Vagina (tissue), 2 donors: ENCODE measurements at regions not wholly inside any gene's neighbourhood (a gene's known extent, or its start where the extent isn't known, plus 50 kb on each side); places are given as distances from the start of the nearest gene placed in this dataset.

ENCODE experiments used
- POLR2A ChIP-seq, 2 donors: fragments of 450-650 bp; IDR thresholded peaks; one replicate each; pipeline ENCODE4 v1.6.1; 2017; ENCODE audit warnings: antibody characterized with exemption in 2 of 2, mild to moderate bottlenecking in 2 of 2, moderate library complexity in 2 of 2
- TF ChIP-seq, protein P1 (sequence below), 3 experiments: fragments of 450-650 bp in 2 of 3; fragments of 200-600 bp in 1 of 3; sonication (generic) in 1 of 3; IDR thresholded peaks; one replicate each; pipeline ENCODE4 v1.5.1; 2017 to 2019; ENCODE audit warnings: antibody characterized with exemption in 3 of 3, mild to moderate bottlenecking in 2 of 3, moderate library complexity in 2 of 3

GRCh38 chr1:204771358-204771757 lies 85.8 kb upstream of the LRRN2 start:
- TF ChIP-seq, protein P1, sequence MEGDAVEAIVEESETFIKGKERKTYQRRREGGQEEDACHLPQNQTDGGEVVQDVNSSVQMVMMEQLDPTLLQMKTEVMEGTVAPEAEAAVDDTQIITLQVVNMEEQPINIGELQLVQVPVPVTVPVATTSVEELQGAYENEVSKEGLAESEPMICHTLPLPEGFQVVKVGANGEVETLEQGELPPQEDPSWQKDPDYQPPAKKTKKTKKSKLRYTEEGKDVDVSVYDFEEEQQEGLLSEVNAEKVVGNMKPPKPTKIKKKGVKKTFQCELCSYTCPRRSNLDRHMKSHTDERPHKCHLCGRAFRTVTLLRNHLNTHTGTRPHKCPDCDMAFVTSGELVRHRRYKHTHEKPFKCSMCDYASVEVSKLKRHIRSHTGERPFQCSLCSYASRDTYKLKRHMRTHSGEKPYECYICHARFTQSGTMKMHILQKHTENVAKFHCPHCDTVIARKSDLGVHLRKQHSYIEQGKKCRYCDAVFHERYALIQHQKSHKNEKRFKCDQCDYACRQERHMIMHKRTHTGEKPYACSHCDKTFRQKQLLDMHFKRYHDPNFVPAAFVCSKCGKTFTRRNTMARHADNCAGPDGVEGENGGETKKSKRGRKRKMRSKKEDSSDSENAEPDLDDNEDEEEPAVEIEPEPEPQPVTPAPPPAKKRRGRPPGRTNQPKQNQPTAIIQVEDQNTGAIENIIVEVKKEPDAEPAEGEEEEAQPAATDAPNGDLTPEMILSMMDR (IDR thresholded peaks at IDR 0.05), result no peak
- TF ChIP-seq POLR2A (IDR thresholded peaks at IDR 0.05), result no peak
